Fibroblast of lung (primary cell): ENCODE measurements at regions not wholly inside any gene's neighbourhood (a gene's known extent, or its start where the extent isn't known, plus 50 kb on each side); places are given as distances from the start of the nearest gene placed in this dataset.

ENCODE experiments used
- CTCF ChIP-seq, 2 donors: IDR thresholded peaks in 1 of 2; conservative IDR thresholded peaks in 1 of 2; 1 replicate in 1 of 2; 2 replicates in 1 of 2; pipeline ENCODE4 v1.5.1; 2011 to 2012; ENCODE audit warnings: low read length in 2 of 2, control low read depth in 1 of 2, inconsistent platforms in 1 of 2, low read depth in 1 of 2, mild to moderate bottlenecking in 1 of 2
- EZH2 ChIP-seq: IDR thresholded peaks from 2 replicates; pipeline ENCODE4 v1.5.1; 2012; ENCODE audit warnings: low read length, control low read depth, mild to moderate bottlenecking; ENCODE audit errors: missing control alignments

- no peak for TF ChIP-seq CTCF (conservative IDR thresholded peaks at IDR 0.05 in 1 of 2, IDR thresholded peaks at IDR 0.05 in 1 of 2; ENCODE audit: low read depth in 1 of 2, low read length in 2 of 2)
- no peak for TF ChIP-seq EZH2
Observed at GRCh38 chr13:33543089-33543459, 257.5 kb upstream of the STARD13 start.
